ENCODE measurements at regions not wholly inside any gene's neighbourhood (a gene's known extent, or its start where the extent isn't known, plus 50 kb on each side); places are given as distances from the start of the nearest gene placed in this dataset.

- H3F3A ChIP-seq (ENCODE audit: control insufficient read depth, insufficient read depth): no peaks in the 10 kb centered on the region
- no peak overlapping the region for H3K4me2 ChIP-seq (ENCODE audit: low read length)
- no peaks in the 10 kb centered on the region; the same call in 1 of the 2 replicates for H3K9me3 ChIP-seq (ENCODE audit: control insufficient read depth, insufficient read depth, low read length)
- H3K9me2 ChIP-seq (replicated peaks; ENCODE audit: control insufficient read depth, low read length): no peaks in the 10 kb centered on the region
- no peaks in the 10 kb centered on the region for H3K27me3 ChIP-seq (ENCODE audit: control insufficient read depth, low read length)
- no peaks in the 10 kb centered on the region for H3K79me2 ChIP-seq (ENCODE audit: control insufficient read depth, low read length)
- H3K27ac ChIP-seq (ENCODE audit: low read depth, low read length): no peak overlapping the region
- no peak overlapping the region for H3K4me3 ChIP-seq (ENCODE audit: low read length)
- no peaks in the 10 kb centered on the region for H3K4me1 ChIP-seq (ENCODE audit: control insufficient read depth, low read length)
- H4K20me1 ChIP-seq (ENCODE audit: control insufficient read depth, insufficient read depth, low read depth, low read length): no peaks in the 10 kb centered on the region
- no peaks in the 10 kb centered on the region for H3K36me3 ChIP-seq (ENCODE audit: control insufficient read depth, low read length)
- TF ChIP-seq, protein P1, sequence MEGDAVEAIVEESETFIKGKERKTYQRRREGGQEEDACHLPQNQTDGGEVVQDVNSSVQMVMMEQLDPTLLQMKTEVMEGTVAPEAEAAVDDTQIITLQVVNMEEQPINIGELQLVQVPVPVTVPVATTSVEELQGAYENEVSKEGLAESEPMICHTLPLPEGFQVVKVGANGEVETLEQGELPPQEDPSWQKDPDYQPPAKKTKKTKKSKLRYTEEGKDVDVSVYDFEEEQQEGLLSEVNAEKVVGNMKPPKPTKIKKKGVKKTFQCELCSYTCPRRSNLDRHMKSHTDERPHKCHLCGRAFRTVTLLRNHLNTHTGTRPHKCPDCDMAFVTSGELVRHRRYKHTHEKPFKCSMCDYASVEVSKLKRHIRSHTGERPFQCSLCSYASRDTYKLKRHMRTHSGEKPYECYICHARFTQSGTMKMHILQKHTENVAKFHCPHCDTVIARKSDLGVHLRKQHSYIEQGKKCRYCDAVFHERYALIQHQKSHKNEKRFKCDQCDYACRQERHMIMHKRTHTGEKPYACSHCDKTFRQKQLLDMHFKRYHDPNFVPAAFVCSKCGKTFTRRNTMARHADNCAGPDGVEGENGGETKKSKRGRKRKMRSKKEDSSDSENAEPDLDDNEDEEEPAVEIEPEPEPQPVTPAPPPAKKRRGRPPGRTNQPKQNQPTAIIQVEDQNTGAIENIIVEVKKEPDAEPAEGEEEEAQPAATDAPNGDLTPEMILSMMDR (IDR thresholded peaks at IDR 0.05; ENCODE audit: low read depth, low read length, poor library complexity, severe bottlenecking): no peak
- no peak for TF ChIP-seq EZH2phosphoT487 (IDR thresholded peaks at IDR 0.05; ENCODE audit: borderline replicate concordance, low read length)
Measured at GRCh38 chr2:19614066-19614465, 255.6 kb upstream of the OSR1 start.

GRCh38 chr2:19611491-19612332, 253.3 kb upstream of the OSR1 start:
- H3K27ac ChIP-seq (ENCODE audit: low read depth, low read length): no peak overlapping the region

GRCh38 chr2:19609266-19609665, 250.8 kb upstream of the OSR1 start:
- Histone ChIP-seq H3K9me3 (ENCODE audit: control insufficient read depth, insufficient read depth, low read length) (no peaks in the 10 kb centered on the region), H3K79me2 (ENCODE audit: control insufficient read depth, low read length) (no peaks in the 10 kb centered on the region), H3K4me2 (ENCODE audit: low read length) (no peak overlapping the region), H3F3A (ENCODE audit: control insufficient read depth, insufficient read depth) (no peaks in the 10 kb centered on the region), H3K9me2 (replicated peaks; ENCODE audit: control insufficient read depth, low read length) (no peaks in the 10 kb centered on the region), H3K4me1 (ENCODE audit: control insufficient read depth, low read length) (no peaks in the 10 kb centered on the region), H3K27me3 (ENCODE audit: control insufficient read depth, low read length) (no peaks in the 10 kb centered on the region), H3K36me3 (ENCODE audit: control insufficient read depth, low read length) (no peaks in the 10 kb centered on the region), H4K20me1 (ENCODE audit: control insufficient read depth, insufficient read depth, low read depth, low read length) (no peaks in the 10 kb centered on the region), H3K4me3 (ENCODE audit: low read length) (no peak overlapping the region), H3K27ac (ENCODE audit: low read depth, low read length) (no peak overlapping the region)
- TF ChIP-seq, protein P1 (IDR thresholded peaks at IDR 0.05; ENCODE audit: low read depth, low read length, poor library complexity, severe bottlenecking): no peak
- no peak for TF ChIP-seq EZH2phosphoT487 (IDR thresholded peaks at IDR 0.05; ENCODE audit: borderline replicate concordance, low read length)

More at GRCh38 chr2:19611491-19612332, 253.3 kb upstream of the OSR1 start:
- Histone ChIP-seq H3K4me1 (ENCODE audit: control insufficient read depth, low read length) (no peaks in the 10 kb centered on the region), H4K20me1 (ENCODE audit: control insufficient read depth, insufficient read depth, low read depth, low read length) (no peaks in the 10 kb centered on the region), H3K4me3 (ENCODE audit: low read length) (no peak overlapping the region), H3K79me2 (ENCODE audit: control insufficient read depth, low read length) (no peaks in the 10 kb centered on the region), H3K36me3 (ENCODE audit: control insufficient read depth, low read length) (no peaks in the 10 kb centered on the region), H3K9me2 (replicated peaks; ENCODE audit: control insufficient read depth, low read length) (no peaks in the 10 kb centered on the region), H3K4me2 (ENCODE audit: low read length) (no peak overlapping the region), H3K27me3 (ENCODE audit: control insufficient read depth, low read length) (no peaks in the 10 kb centered on the region), H3F3A (ENCODE audit: control insufficient read depth, insufficient read depth) (no peaks in the 10 kb centered on the region), H3K9me3 (ENCODE audit: control insufficient read depth, insufficient read depth, low read length) (no peaks in the 10 kb centered on the region; the same call in 1 of the 2 replicates)
- TF ChIP-seq, protein P1 (IDR thresholded peaks at IDR 0.05; ENCODE audit: low read depth, low read length, poor library complexity, severe bottlenecking): no peak
- TF ChIP-seq EZH2phosphoT487 (IDR thresholded peaks at IDR 0.05; ENCODE audit: borderline replicate concordance, low read length): no peak

Measured in DOHH2 (cell line).